ENCODE measurements at regions not wholly inside any gene's neighbourhood (a gene's known extent, or its start where the extent isn't known, plus 50 kb on each side); places are given as distances from the start of the nearest gene placed in this dataset.
"Not testable (repeated sequence)": the region's sequence is repeated elsewhere in the genome, so short reads cannot be mapped to it uniquely, and the experiment has no call there.

DNA sequence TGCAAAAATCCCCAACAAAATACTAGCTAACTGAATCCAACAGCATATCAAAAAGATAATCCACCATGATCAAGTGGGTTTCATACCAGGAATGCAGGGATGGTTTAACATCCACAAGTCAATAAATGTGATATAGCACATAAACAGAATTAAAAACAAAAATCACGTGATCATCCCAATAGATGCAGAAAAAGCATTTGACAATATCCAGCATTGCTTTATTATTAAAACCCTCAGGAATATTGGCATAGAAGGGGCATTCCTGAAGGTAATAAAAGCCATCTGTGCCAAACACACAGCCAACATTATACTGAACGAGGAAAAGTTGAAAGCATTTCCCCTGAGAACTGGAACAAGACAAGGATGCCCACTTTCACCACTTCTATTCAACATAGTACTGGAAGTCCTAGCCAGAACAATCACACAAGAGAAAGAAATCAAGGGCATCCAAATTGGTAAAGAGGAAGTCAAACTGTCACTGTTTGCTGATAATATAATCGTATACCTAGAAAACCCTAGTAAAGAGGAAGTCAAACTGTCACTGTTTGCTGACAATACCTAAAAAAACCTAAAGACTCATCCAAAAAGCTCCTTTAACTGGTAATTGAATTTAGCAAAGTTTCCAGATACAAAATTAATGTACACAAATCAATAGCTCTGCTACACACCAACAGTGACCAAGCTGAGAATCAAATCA lies 109.8 kb downstream of the RNASET2 start:
- DNase-seq (ENCODE audit: low spot score): not testable (repeated sequence)

DNA sequence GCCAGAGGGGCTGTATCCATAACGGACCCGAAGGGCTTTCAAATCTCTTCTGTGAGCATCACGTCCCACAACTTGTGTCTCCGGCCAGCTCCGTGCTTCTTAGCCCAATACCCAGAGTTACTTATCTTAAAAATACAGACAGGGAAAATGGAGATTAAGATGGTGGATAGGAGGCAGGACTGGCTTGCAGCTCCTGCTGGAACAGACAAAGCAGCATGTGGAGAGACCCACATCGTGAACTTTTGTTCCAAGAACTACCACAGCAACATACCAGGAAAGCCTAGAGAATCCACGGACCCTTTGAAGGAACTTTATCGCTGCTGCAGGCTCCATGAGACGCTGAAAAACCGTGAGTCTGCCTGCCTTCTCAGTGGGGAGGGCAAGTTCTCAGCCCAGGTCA lies 113.7 kb downstream of the RNASET2 start:
- no peak for DNase-seq (ENCODE audit: low spot score)

GRCh38 chr6:166841216-166841615 lies 115.1 kb downstream of the RNASET2 start:
- no peak for DNase-seq (ENCODE audit: low spot score)

- no peak for DNase-seq (ENCODE audit: low spot score)
Observed at GRCh38 chr6:166839569-166839968, 116.8 kb downstream of the RNASET2 start.

- DNase-seq (ENCODE audit: low spot score): no peak
Observed at GRCh38 chr6:166838987-166839386, 117.4 kb downstream of the RNASET2 start.

DNA sequence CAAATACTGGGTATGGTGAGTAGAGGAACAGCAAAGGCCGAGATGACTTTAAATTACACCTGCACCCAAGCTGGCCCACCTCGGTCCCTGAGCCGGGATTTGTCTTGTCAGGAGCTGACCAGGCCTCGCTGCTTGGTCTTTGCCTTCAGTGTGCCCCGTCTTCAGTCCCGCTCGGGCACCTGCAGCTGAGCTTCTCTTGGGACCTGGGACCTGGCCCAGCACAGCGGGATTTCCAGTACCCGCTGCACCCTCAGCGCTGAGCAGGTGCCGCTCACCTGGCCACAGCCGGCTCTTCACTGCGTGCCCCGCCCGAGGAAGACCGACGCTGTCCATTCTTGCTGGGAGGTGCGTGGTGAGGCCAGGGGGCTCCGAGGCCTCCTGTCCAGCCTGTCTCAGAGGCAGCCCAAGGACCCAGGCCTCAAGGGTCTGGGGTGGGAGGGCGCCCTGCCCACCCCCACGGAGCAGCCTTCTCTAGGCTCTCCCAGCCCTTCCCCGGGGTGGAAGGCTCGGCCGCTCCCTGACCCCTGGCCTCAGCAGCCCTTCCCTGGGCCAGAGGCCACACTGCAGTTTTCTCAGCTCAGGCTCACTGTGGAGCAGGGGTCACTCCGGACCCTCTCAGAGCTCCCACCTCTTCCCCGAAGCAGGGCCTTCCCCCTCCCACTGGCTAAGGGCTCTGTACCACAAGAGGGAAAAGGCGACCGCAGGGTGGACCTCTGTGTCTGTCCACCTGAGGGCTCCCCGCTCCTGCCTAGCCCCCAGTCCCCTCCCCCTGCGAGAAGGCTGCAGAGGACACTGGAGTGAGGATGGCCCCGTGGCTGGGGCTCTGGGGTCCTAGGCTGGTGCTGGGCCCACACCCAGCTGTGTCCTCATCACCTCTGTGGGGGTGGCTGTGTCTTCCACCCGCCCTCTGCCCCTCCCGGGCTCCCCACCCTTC lies 119.3 kb downstream of the RNASET2 start:
- no peak for DNase-seq (ENCODE audit: low spot score)

DNA sequence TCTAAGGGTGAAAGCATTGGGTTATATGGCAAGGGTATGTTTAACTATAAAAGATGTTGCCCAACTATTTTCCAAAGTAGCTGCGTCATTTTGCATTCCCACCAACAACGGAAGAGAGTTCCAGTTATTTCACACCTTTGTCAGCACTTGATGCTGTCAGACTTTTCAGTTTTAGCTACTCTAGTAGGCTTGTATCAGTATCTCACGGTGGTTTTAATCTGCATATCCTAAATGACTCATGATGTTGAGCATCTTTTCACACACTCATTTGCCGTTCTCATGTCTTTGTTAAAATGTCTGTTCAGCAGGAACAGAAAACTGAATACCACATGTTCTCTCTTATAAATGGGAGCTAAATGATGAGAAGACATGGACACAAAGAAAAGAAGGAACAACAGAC lies 122.3 kb downstream of the RNASET2 start:
- DNase-seq (ENCODE audit: low spot score): no peak

DNA sequence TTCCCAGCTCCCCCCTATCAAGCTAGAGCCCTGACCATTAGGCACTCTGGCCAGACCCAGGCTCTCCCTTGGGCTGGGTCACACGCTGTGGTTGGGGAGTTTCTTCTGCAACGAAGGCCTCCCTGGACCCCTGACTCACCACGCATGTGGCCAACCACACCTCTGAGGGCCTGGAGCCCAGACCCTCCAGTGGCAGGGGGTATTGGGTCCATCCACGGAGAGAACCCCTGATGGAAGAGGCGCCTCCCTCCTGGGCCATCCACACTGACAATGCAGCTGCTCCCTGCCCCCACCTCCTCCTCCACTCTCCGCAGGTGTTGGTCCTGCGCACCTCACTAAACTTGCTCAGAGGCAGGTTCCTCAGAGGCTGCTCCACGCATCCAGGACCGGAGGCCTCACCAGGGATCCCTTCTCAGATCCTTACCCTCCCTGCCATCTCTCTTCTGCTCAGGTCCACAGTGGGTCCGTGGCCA lies 125.4 kb downstream of the RNASET2 start:
- no peak for DNase-seq (ENCODE audit: low spot score)

GRCh38 chr6:166830185-166830890 lies 126.0 kb downstream of the RNASET2 start:
- DNase-seq (ENCODE audit: low spot score): no peak

GRCh38 chr6:166826264-166826663 lies 130.1 kb downstream of the RNASET2 start:
- DNase-seq (ENCODE audit: low spot score): no peak

- no peak for DNase-seq (ENCODE audit: low spot score)
Observed at GRCh38 chr6:166825553-166826145, 130.7 kb downstream of the RNASET2 start.

GRCh38 chr6:166824880-166825250 lies 131.5 kb downstream of the RNASET2 start:
- no peak for DNase-seq (ENCODE audit: low spot score)

DNA sequence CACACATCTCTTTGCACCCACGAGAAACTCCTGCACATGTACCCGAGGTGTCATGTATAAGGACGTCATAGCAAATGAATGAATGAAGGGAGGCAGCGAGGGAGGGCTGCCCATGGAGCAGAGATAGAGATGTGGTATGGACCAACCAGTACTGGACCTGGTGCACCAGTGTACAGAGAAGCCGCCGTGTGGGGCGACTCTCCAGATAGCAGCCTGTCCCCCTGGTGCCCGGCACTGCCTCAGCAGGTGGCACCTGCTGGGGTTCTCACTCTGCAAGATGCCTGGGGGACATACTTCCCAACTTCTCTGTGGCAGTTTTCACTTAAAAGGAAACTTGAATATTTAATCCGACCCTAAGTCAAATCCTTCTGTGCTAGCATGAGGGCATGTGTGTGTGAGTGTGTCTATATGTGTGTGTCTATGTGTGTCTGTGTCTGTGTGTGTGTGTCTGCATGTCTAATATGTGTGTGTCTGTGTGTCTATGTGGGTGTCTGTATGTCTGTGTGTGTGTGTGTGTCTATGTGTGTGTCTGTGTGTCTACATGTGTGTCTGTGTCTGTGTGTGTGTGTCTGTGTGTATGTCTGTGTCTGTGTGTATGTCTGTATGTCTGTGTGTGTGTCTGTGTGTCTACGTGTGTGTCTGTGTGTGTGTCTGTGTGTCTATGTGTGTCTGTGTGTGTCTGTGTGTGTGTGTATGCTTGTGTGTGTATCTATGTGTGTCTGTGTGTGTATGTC lies 132.0 kb downstream of the RNASET2 start:
- DNase-seq (ENCODE audit: low spot score): no peak

- no peak for DNase-seq (ENCODE audit: low spot score)
Observed at GRCh38 chr6:166822609-166823008, 133.7 kb downstream of the RNASET2 start.

DNA sequence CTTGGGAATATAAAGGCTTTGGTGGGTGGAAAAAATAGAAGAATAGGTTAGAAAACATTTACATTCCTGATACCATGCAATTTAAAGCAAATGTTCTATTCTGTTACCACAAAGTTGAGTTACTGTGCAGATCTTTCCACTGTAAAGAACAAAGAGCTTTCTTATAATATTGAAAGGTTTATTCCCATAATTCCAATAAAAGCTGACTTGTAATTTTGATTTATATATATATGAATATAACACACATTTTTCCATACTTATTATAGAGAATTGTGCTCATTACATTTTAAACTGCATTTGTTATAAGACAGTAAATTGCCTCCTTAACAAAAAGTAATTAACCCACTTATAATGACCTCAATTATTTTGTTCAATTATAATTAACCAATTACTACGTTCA lies 135.9 kb downstream of the RNASET2 start:
- no peak for DNase-seq (ENCODE audit: low spot score)

DNA sequence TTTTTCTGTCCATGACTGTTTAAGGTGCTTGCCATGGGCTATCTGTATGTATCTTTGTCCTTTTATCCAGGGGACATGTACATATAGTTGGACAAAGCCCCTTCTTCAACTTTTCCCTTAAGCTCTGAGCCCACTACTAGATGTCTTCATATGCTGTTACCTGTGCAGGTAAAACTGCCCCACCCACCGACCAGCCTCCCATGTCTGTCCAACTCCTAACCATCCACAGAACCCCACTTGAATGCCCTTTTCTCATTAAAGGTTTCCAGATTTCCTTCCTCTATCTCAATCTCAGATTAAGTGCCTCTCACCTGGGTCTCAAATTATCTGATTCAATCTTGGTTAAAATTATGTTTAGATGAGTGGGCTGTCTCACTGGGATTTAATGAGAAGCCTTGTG lies 136.3 kb downstream of the RNASET2 start:
- no peak for DNase-seq (ENCODE audit: low spot score)

DNA sequence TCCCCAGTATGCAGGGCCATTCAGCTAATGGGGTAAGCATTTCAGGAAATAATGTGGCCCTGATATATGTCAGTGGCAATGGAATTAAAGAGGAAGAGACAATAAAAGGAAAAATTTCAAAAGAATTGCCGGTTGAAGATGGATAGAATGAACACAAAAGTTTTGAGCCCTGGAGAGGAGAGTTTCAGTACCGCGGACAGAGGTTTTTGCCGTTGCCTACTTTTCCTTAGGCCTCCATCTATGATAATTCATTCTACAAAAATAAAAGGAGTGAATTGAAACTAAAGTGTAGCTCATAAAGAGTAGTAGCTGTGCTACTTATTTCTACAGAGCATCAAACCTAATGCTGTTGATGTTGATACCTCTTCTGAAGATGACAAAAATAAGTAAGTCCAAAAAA lies 140.7 kb downstream of the RNASET2 start:
- no peak for DNase-seq (ENCODE audit: low spot score)

- no peak for DNase-seq (ENCODE audit: low spot score)
Observed at GRCh38 chr6:166814390-166814789, 142.0 kb downstream of the RNASET2 start.

DNA sequence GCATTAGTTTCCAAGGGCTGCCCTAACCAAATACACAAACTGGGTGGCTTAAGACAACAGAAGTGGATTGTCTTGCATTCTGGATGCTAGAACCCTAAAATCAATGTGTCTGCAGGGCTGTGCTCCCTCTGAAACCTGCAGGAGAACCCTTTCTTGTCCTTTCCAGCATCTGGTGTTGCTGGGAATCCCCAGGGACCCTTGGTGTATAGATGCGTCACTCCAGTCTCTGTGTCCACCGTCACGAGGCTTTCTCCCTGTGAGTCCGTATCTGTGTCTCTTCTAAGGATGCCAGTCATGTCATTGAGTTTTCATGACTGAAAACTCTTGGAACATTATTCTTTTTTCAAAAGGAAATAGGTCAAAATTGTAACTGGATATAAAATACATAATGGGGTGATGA lies 142.9 kb downstream of the RNASET2 start:
- no peak for DNase-seq (ENCODE audit: low spot score)

DNA sequence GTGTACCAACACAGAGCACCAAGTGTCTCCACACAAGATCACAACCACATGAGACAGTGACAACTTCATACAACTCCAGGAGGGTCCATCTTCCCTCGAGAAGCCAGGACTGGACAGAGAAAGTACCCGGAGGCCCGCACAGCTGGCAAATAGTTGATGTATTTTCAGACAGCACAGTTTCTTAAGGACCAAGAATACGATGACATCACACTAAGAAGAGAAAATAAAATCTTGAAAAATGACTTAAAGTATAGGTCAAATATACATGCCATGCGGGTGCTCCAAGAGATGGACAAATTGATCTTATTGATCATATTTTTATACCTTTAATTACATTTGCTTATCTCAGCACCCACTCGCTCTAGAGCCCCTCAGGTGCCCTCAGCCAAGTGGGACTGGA lies 145.5 kb downstream of the RNASET2 start:
- DNase-seq (ENCODE audit: low spot score): no peak

- DNase-seq (ENCODE audit: low spot score): no peak
Observed at GRCh38 chr6:166809721-166810120, 146.6 kb downstream of the RNASET2 start.
